ENCODE measurements at regions not wholly inside any gene's neighbourhood (a gene's known extent, or its start where the extent isn't known, plus 50 kb on each side); places are given as distances from the start of the nearest gene placed in this dataset.

DNA sequence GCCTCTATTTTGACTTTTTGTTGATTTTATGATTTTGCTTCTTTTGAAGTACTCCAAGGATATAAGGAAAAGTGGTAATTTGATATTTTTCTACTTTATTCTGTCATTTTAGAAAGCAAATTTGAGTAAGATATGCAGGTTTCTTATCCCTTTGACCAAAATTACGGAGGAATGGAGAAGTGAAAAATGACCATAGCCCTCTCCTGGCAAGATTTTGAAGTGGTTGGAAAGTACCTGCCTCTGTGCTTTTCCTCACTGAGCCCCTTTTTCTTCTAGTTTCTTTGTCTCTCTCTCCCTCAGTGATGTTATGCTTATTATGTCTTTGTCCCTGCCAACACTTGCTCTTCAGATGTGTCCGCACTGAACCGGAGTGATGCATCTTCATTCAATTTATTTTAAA, 898.1 kb downstream of the EPHA4 start:
- H3K27ac ChIP-seq (ENCODE audit: extremely low read depth, low read depth, low read length), result no peak overlapping the region
- POLR2A ChIA-PET, result no interaction called here
- no peak overlapping the region for H2AFZ ChIP-seq (ENCODE audit: low read depth, low read length)
- no peaks in the 10 kb centered on the region for H4K20me1 ChIP-seq (replicated peaks; ENCODE audit: control insufficient read depth, insufficient read depth, low read length)
- no peak for FAIRE-seq
- H3K9me1 ChIP-seq (ENCODE audit: control insufficient read depth, insufficient read depth, low read length), result no peaks in the 10 kb centered on the region
- in situ Hi-C loops (cut with MboI), result no loop called here
- CTCF ChIA-PET (ENCODE audit: low intra/inter-chr PET ratio), result interaction anchor here (0.7 kb wide), 1 partner anchor 475 kb away, joined by 3 read pairs; no protein-coding TSS in a partner anchor
- intact Hi-C loops (cut with micrococcal nuclease), result no loop called here
- no peak overlapping the region for H3K9ac ChIP-seq (ENCODE audit: insufficient read depth in 1 of 2, low read depth in 2 of 2, low read length in 2 of 2)
- BruUV-seq (replicated peaks), result no TSS peak
- H3K9me3 ChIP-seq (replicated peaks; ENCODE audit: control insufficient read depth, insufficient read depth, low read depth, low read length), result no peaks in the 10 kb centered on the region
- H3K36me3 ChIP-seq (ENCODE audit: control insufficient read depth, insufficient read depth, low read length), result no peaks in the 10 kb centered on the region
- H3K4me3 ChIP-seq, result no peak overlapping the region
- WGBS (ENCODE audit: insufficient coverage, low coverage, missing lambda C conversion rate), result 0% methylated on average over 3 of the region's 3 CpGs
- ATAC-seq, result no peak
- no peaks in the 10 kb centered on the region for H3K79me2 ChIP-seq (ENCODE audit: control insufficient read depth, insufficient read depth, low read length)
- no peaks in the 10 kb centered on the region for H3K4me1 ChIP-seq (replicated peaks in 1 of 2; ENCODE audit: control insufficient read depth in 2 of 2, insufficient read depth in 2 of 2, low read length in 2 of 2)
- no peak overlapping the region for H3K4me2 ChIP-seq (ENCODE audit: insufficient read depth, low read length)
- H3K27me3 ChIP-seq (ENCODE audit: control insufficient read depth in 2 of 2, insufficient read depth in 2 of 2, low read length in 2 of 2), result no peaks in the 10 kb centered on the region
- DNase-seq (ENCODE audit: extremely low read depth in 1 of 4, low spot score in 3 of 4), result no peak
- no peak for TF ChIP-seq E2F3 (CRISPR knock-in tag; IDR thresholded peaks at IDR 0.05)
- TF ChIP-seq BCL6 (CRISPR knock-in tag; IDR thresholded peaks at IDR 0.05), result no peak
- TF ChIP-seq ZFX (CRISPR knock-in tag; IDR thresholded peaks at IDR 0.05), result no peak
- TF ChIP-seq ILK (tag; IDR thresholded peaks at IDR 0.05; ENCODE audit: borderline replicate concordance, low read depth), result no peak
- no peak for TF ChIP-seq ZNF717 (CRISPR knock-in tag; IDR thresholded peaks at IDR 0.05)
- TF ChIP-seq, protein P1, sequence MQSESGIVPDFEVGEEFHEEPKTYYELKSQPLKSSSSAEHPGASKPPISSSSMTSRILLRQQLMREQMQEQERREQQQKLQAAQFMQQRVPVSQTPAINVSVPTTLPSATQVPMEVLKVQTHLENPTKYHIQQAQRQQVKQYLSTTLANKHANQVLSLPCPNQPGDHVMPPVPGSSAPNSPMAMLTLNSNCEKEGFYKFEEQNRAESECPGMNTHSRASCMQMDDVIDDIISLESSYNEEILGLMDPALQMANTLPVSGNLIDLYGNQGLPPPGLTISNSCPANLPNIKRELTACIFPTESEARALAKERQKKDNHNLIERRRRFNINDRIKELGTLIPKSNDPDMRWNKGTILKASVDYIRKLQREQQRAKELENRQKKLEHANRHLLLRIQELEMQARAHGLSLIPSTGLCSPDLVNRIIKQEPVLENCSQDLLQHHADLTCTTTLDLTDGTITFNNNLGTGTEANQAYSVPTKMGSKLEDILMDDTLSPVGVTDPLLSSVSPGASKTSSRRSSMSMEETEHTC (IDR thresholded peaks at IDR 0.05), result no peak
- no peak for TF ChIP-seq ATF3 (IDR thresholded peaks at IDR 0.05)
- TF ChIP-seq ATF3 (CRISPR knock-in tag; conservative IDR thresholded peaks at IDR 0.05), result no peak
- no peak for TF ChIP-seq THAP12 (CRISPR knock-in tag; IDR thresholded peaks at IDR 0.05)
- TF ChIP-seq FOS (IDR thresholded peaks at IDR 0.05; ENCODE audit: extremely low read depth, insufficient read length), result no peak

Measured in K562 (cell line).